OCI-LY1 (cell line): ENCODE measurements at regions not wholly inside any gene's neighbourhood (a gene's known extent, or its start where the extent isn't known, plus 50 kb on each side); places are given as distances from the start of the nearest gene placed in this dataset.
"Not testable (repeated sequence)": the region's sequence is repeated elsewhere in the genome, so short reads cannot be mapped to it uniquely, and the experiment has no call there.

Experiments
- CTCF ChIP-seq: fragments of 200-600 bp; sonication (generic), shearing (Covaris generic); IDR thresholded peaks from 2 replicates; pipeline ENCODE4 v1.5.1; 2017; ENCODE audit warnings: mild to moderate bottlenecking, antibody characterized with exemption, low read length, moderate library complexity, mixed read lengths
- EZH2 ChIP-seq: fragments of 200-600 bp; sonication (generic), shearing (Covaris generic); IDR thresholded peaks from 2 replicates; pipeline ENCODE4 v1.8.0; 2017; ENCODE audit warnings: borderline replicate concordance, mixed run types, mild to moderate bottlenecking, antibody characterized with exemption, low read length, moderate library complexity, mixed read lengths

- TF ChIP-seq CTCF, EZH2: not testable (repeated sequence)
These were observed 580.9 kb downstream of the FLRT2 start for GRCh38 chr14:86110871-86111270.
